ENCODE measurements at regions not wholly inside any gene's neighbourhood (a gene's known extent, or its start where the extent isn't known, plus 50 kb on each side); places are given as distances from the start of the nearest gene placed in this dataset.

DNA sequence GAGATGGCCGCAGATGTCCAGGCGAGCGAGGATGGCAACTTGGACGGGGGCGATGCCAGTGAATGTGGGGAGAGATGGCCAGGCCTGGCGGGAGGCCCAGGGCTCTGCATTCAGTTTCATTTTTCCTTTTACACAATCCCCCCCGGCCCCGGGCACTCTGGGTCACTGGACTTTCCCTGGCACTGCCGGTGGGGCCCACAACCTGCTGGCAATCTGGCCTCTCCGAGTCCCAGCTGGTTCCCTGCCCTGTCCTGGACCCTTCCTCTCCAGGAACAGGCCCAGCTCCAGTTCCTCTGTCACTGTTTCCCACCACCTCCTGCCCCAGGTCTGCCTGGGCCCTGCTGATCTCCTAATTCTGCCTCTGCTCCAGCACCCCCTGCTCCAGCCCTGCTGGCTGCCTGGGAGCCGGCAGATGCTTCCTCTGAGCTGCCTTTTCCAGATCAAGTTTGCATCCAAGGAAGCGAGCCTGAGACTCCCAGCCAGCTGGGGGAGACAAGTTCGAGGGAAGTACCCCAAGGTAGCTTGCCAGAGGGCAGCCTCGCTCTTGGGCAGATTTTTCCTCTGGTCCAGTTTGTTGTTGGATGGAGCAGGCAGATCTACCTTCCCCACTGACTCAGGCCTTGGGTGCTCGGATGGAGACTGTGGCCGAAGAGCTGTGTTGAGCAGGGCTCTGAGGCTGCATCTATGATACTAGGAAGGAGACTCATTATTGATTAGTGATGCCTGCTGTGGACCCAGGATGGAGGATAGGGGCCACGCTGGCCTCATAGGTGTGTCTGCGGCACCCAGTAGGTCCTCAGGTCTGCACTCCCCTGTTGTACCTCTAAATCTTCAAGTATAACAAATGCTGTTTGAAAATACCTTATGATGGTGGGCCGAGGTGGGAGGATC, 83.2 kb downstream of the CEBPB start:
- DNase-seq (ENCODE audit: low read depth), result no peak

DNA sequence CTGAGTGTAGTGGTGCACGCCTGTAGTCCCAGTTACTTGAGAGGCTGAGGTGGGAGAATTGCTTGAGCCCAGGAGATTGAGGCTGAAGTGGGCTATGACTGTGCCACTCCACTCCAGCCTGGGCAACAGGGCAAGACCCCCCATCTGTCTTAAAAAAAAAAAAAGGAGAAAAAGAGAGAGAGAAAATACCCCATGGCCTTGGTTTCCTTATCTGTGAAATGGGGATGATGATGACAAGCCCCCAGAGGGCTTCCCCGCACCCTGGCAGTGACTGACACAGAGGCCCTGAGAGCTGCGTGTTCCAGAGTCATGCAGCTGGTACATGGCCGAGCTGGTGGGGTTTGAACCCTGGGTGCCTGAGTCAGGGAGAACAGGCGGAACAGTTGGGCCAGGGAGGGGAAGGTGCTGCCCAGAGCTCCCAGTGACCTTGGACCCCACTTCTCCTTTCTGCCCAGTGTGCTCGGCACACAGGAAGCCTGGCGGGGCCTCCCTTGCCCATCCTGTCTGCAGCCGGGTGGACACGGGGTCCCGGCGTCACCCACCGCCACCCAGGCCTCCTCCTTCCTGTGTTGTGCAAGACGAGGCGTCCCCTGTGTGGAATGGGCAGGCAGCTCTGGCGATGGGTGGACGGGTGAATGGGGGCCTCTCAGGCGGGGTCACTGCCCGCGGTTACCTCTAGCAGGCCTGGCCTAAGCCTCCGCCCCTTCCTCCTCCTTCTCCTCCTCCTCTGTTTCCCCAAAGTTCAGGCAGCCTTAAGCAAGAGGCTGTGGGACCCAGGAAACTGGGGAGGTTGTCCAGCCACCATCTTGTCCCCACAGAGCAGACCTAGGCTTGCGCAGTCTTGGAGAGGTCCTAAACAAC, 84.2 kb downstream of the CEBPB start:
- no peak for DNase-seq (ENCODE audit: low read depth)

DNA sequence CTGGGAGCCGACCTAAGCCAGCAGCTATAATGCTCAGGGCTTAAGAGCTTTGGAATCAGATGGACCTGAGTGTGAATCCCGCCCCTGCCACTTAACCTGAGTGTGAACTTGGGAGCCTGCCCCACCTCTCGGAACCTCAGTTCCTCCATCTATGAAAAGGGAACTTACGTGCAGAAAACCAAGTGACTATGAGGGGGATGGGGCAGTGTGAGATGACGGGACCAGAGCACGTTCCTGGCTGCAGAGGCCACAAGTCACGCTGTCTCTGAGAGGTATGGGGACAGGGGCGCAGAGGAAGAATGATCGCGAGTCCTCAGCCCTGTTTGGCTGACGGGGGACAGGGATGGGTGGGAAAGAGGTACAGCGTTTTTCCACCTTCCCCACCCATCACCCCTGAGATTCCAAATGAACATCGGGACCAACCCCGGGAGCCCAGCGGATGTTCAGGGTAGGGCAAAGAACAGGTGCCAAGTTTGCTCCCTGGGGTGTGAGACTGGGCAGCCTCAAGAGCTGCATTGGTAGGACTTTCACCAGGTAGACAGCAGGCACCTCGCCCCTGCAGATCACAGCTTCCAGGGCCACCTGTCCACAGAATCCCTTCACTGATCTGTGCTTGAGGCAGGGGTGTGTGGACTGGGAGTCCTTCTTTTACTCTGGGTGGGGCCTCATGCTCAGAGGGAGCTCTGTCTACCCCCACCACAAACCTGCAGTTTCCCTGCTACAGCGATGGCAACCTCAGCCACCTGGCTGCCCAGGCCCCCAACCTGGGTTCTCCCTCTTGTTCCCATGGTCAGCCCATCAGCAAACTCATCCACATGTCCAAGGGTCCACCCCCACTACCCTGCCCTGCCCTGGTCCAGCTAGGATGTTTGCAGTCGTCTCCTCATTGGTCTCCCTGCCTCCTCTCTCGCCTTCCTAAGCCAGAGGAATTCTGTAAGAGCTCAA, 85.8 kb downstream of the CEBPB start:
- no peak for DNase-seq (ENCODE audit: low read depth)

DNA sequence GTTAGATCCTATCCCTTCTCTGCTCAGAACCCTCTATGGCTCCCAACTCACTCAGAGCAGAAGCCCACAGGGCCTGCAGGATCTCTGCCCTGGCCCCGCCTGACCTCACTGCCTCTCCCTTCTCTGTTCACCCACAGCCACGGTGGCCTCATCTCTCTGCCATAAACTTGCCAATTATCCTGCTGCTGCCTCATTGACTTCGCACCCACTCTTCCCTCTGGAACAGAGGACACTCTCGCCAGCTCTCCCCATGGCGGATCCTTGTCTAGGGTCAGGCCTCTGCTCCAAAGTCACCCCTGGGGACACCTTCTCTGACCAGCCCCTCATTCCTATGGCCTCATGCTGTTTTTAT, 86.4 kb downstream of the CEBPB start:
- no peak for DNase-seq (ENCODE audit: low read depth)

DNA sequence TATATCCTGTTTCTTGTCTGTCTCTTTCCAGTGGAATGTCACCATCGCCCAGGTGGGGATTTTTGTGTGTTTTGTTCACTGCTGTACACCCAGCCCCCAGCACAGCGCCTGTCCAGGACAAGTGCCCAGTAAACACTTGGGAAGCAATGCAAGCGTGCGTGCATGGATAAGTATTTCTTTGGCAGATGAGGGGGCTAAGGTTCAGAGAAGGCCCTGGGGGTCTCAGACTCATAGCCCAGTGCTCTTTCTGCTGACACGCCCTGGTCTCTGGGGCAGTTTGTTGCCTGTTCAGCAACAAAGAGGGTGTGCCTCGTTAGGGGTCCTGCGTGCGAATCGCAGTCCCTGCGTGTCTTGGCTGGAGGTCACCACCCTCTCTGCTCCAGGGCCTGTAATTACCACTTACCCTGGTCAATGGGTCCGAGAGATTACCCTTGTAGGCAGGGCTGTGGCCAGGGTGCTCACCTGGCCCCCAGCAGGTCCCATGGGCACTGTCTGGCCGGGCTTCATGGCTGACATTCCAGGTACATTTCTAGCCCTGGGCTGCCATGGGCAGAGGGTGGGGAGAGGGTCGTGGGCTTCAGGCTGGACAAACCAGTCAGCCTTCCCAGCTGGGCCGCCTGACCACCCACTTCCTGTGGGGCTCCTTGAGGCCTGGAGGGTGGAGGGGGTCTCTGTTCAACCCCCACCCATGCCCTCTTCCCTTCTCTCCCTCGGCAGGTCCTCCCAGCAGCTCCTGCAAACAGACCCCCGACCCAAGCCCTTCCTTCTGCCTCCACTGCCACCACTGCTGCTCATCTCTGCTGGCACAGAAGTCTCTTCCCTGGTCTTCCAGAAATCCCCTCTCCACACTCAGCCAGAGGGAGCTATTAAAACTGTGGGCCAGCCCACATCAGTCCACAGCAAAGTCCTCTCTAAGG, 87.1 kb downstream of the CEBPB start:
- DNase-seq (ENCODE audit: low read depth), result no peak

DNA sequence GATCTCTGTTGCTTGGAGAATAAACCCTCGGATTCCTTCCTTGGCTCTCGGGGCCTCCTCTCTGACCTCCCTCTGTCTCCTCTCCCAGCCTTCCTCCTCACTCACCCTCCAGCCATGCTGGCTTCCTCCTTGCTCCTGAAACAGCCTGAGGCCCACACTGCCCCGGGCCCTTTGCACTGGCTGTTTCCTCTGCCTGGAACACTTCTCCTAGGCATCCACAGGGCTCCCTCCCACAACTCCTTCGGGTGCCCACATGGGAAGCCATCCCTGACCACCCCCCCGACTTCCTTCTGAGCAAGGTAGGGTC, 87.7 kb downstream of the CEBPB start:
- DNase-seq (ENCODE audit: low read depth), result no peak

DNA sequence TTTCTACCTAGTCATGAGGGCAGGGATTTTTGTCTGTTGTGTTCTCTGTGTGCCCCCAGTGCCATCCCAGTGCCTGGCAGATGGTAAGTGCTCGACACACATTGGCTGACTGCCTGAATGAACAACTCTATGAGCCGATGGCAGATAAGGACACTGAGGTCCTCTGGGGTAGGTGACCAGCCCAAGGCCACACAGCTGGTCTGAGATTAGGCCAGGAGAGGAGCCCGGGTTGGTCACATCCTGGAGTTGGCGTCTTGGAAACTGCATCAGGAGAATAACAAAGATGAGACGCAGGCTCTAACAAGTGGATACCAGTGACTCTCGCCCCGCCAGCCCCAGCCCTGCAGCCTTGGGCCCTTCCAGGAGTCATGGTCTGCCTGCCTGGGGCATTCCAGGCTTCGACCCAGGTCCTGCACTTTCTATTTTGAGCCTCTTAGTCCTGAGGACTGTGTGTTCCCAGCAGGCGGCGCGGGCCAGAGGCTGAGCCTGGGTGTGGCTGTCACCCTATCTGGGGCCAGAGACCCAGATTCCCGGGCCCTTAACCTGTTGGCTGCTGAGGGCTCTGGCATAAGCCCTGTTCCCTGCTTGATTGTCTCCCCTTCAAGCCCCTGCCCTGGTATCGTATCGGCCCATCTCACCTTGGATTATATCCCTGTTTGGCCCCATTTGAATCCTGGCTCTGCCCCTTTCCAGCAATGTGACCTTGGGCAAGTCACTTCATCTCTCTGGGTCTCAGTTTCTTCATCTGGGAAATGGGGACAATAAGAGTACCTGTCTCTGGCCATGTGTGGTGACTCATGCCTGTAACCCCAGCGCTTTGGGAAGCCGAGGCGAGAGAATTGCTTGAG, 88.3 kb downstream of the CEBPB start:
- no peak for DNase-seq (ENCODE audit: low read depth)

DNA sequence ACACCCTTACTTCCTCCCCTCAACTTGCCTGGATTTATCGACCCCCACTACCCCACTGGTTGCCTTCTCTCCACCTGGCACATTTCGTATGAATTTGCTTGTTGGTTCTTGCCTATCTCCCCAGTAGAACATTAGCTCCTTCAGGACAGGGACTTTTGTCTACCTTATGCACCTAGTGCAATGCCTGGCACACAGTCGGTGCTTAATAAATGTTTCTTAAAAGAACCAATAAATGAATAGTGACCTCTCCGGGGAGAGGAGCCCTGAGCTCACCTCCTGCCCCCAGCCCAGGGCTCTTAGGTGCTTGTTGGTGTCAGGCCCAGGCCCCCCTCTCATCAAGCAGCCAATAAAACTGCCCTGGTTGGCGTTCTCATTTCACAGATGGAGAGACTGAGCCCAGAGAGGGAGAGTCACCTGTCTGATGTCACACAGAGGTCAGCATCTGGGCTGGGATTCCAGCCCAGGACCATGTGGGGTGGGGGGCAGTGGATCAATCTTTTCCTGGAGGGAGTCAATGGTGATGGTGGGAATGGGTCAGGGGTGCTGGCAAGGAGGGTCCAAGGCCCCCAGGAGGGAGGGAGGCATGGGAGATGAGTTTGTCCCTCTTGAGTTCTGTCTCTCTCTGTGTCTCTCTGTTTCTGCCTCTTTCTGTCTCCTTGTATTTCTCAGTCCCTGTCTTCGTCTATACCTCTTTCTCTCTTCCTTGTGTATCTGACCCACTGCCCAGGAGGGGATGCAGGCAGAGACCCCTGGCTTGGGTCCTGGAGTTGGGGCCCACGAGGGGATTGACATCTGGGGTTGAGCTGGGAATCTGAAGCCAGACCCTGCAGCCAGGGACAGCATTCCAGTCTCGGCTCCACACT, 89.6 kb downstream of the CEBPB start:
- DNase-seq (ENCODE audit: low read depth), result no peak

DNA sequence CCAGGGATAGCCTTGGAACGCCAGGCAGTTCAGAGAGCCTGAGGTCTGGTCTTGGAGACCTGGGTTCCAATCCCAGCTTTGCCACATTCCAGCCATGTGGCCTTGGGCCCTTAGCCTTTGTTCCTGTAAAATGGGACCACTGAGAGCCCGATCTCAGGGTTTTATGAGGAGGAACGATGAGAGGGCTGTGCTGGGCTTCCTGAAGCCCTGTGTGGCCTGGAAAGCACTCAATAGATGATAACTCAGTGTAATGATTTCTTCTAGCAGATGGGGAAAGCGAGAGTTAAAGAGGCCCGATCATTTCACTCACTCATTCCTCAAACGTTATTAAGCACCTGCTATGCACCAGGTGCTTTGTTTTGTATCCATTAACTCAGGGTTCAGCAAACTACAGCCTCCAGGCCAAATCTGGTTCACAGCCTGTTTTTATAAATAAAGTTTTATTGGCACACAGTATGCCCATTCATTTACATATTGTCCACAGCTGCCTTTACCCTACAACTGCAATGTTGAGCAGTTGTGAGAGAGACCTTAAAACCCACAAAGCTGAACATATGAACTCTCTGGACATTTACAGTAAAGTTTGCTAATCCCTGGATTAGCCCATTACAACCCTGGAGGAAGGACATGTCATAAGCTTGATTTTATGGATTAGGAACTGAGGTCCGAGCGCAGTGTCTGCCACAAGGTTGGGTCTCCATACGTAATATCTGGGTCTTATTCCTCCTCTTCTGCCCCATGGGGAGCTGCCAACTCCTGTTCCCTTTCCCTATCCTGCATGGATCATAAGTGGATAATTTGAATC, 90.4 kb downstream of the CEBPB start:
- DNase-seq (ENCODE audit: low read depth), result no peak

DNA sequence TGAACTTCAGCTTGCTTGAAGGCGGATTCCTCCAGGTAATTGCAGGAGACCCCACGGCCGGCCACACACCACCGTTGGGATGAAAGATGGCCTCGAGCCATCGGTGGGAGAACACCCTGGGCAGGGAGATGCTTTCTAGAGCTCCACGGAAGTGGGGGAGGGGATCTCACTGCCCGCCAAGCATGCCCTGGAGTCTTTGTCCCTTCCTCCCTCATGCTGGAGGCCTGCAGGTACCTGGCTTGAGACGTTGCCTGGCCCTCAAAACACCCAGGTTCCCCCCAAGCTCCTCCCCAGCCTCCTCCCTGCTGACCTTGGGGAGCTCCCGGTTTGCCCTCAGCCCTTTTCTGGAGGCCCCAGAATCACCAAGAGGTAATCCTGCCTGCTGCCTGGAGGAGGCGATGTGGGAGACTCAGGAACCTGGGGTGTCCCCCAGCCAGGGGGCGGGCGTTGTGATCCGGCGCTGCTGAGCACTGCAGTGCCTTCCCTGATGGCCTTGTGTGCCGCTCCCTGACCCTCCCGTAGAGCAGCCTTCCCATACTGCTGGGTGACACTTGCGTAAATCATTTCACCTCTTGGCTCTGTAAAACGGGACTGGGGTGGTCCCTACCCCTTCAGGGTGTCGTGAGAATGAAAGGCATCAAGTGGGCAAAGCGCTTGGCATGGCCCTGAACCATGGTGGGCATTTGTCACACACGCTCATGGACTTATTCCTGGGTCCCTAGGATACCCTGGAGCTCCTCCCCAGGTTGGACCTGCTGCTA, 91.4 kb downstream of the CEBPB start:
- no peak for DNase-seq (ENCODE audit: low read depth)

DNA sequence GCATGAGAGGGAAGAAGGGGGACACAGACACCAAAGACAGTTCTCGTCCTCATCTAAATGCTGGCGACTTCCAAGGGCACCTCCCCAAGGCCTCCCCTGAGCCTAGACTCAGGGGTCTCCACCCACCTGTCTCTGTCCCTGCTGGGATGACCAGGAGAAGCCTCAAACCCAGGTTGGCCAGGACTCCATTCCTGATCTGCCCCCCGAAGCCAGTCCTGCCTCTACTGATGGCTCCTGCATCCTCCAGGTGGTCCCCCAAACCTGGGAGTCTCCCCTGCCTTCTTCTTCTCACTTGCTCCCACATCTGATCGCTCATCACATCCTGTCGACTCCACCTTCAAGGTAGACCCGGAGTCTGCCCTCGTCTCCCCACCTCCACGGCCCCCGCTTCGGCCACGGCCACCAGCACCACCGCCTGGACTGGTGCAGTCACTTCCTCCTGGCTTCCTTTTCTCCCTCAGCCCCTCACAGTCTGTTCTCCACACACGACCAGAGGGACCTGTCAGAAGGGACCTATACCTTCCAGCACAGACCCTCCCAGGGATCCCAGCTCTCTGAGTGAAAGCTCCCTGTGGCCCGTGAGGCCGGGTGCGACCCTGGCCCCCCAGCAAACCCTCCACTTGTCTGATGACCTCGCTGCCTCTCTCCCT, 92.1 kb downstream of the CEBPB start:
- DNase-seq (ENCODE audit: low read depth), result no peak

DNA sequence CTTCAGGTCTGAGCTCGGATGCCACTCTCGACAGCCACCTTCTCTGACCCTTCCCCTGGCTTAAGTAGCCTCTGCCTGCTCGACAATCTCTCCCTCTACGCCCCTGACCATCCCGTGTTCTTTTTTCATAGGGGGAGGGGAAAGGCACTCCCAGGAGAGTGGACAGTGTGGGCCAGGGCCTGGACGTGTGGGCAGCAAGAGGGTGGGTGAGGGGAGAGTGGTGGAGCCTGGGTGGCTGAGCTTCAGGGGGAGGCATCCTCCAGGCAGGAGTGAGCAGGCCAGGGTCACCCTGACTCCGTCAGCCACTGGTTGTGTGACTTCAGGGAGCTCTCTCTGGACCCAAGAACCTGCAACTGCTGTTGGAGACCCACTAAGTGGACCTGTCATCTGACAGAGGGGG, 92.7 kb downstream of the CEBPB start:
- no peak for DNase-seq (ENCODE audit: low read depth)

DNA sequence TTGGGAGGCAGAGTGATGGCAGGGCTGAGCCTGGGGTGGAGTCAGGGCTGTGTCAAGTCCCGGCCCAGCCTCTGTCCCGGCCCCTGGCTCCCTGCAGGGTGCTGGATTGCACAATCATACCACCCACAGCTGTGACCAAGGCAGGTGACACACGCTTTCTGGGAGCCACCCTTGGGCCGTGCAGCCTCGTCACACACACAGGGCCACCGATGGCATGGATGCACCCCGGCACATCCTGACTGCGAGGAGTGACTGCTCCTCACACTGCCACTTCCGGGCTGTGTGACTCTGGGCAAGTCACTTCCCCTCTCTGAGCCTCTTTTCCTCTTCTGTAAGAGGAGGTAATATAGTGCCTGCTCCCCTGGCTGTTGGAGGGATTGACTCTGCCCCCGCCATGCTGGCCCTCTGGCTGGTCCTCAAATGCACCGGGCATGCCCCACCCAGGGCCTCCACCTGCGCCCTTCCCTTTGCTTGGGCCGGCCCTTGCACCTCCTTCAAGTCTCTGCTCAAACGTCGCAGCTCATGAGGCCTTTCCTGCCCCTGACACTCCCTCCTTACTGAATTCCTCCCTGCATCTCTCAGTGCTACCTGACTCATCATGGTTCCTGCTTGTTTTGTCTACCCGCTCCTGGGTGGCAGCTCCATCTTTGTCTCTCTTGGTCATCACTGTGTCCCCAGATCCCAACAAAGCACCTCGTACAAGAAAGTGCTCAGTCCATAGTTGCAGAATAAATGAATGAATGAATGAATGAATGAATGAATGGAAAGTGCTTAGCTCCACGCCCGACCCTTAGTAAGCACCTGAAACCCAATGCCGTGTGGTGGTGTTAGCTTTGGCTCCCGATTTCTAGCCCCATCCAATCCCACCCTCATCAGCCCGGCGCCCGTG, 93.5 kb downstream of the CEBPB start:
- no peak for DNase-seq (ENCODE audit: low read depth)

DNA sequence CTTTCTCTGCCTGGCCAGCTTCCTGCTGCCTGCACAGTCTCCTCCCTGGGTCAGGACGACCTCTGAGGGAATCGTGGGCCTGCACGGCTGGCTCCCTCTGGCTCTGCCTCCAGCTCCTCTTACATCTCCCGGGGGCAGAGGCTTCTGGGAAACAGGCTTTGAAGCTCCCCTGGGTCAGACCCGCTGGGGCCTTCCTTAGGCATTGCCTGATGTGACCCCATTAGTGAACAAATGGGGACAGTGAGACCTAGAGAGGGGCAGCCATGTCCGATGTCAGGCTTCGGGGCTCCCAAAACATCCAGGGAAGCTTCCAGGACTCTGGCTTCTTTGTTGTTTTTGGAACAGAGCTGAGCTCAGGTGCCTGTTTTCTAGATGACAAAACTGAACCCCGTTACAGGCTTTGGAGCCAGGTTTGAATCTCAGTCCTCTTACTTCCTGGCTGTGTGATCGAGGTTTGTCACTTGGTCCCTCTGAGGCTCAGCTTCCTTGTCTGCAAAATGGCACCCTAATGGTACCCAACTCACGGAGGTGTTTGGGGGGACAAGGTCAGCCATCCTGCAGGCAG, 94.3 kb downstream of the CEBPB start:
- no peak for DNase-seq (ENCODE audit: low read depth)

DNA sequence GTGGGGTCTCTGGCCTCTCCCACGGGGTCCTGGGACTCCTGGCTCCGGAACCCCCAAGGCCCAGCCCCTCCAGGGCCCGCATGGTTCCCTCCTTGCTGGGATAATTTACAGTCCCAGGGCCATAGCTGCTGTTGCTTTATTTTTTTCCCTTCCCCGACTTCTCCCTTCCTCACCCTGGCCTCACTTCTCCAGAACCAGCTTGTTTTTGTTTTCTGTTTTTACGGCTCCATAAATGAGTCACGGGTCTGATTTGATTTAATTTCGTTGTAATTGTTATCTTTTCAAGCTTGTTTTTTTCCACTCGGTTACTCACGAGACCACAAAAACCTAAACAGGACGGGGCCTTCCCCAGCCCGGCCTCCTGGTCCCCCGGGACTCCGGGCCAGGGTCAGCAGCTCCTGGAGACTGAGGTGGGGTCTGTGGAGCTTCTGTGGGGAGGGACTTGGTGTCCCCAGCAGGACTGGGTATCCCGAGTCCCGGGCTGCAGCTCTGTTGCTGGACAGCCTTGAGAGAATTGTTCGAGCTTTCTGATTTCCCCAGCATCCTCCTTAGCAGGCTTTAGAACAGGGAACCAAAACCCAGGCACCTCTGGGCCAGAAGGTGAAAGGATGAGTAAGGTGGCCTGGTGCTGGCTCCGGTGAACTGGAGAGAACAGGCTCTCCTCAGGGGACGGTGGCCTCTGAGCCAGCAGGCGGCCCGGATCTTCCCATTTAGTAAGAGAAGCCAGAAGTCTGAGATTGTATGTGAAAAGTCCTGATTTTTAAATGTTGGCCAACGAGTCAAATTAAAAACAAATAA, 94.9 kb downstream of the CEBPB start:
- DNase-seq (ENCODE audit: low read depth), result no peak

All from stimulated activated CD8-positive, alpha-beta memory T cell treated with anti-CD3 and anti-CD28 coated beads, Interleukin-12 subunit alpha, Interleukin-12 subunit beta, amount 100 ng/mL, for 4 hours (primary cell).